Endometrium (tissue), 2 donors: ENCODE measurements at regions not wholly inside any gene's neighbourhood (a gene's known extent, or its start where the extent isn't known, plus 50 kb on each side); places are given as distances from the start of the nearest gene placed in this dataset.
"Not testable (repeated sequence)": the region's sequence is repeated elsewhere in the genome, so short reads cannot be mapped to it uniquely, and the experiment has no call there.

Experiments used
- FAIRE-seq: peaks from 2 replicates; lab custom pipeline; 2012; peaks lifted over from hg19 to GRCh38; lab: Jason Lieb, UNC
- donor health status: control.
- donor health status: control.

- no peak for FAIRE-seq
These were observed 315.4 kb upstream of the CDYL start for GRCh38 chr6:4460586-4461475.

GRCh38 chr6:4459996-4460395, 316.2 kb upstream of the CDYL start:
- FAIRE-seq, result no peak

GRCh38 chr6:4459032-4459431, 317.2 kb upstream of the CDYL start:
- FAIRE-seq, result no peak

DNA sequence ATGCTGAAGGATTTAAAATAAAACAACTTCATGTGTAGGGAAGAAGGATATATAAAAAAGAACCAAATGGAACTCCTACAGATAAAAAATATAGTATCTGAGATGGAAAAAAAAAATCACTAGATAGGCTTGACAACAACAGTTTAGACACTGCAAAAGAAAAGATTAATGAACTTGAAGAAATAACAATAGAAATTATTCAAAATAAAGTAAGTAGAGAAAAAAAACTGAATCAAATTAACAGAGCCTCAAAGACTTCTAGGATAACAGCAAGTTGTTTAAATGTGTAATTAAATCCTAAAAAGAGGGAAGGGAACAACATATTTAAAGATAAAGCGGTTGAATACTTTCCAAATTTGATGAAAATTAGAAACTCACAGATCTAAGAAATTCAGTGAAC, 316.3 kb upstream of the ECI2 start:
- FAIRE-seq, result no peak

GRCh38 chr6:4451081-4451480, 315.7 kb upstream of the ECI2 start:
- FAIRE-seq, result no peak

- no peak for FAIRE-seq
These were observed 314.9 kb upstream of the ECI2 start for GRCh38 chr6:4450237-4450636.

DNA sequence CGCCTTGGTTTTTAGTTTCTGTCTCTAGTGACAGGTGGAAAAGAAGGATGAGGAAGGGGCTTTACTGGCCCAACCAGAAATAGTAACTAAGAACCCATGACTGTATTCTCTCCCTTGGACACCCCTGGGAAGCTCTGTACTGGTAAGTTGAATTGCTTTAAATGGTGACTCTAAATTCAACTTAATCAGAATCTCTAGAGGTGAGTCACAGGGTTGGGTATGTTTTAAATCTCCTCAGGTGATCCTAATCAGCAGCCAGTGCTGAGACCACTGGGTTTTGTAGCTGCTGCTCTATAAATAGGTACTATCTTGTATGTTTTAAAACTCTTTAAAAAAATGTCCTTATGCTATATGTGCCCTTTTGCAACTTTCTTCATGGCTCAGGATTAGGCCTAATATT, 314.0 kb upstream of the ECI2 start:
- FAIRE-seq, result no peak

GRCh38 chr6:4448841-4449240, 313.5 kb upstream of the ECI2 start:
- no peak for FAIRE-seq

GRCh38 chr6:4447639-4448330, 312.4 kb upstream of the ECI2 start:
- no peak for FAIRE-seq

DNA sequence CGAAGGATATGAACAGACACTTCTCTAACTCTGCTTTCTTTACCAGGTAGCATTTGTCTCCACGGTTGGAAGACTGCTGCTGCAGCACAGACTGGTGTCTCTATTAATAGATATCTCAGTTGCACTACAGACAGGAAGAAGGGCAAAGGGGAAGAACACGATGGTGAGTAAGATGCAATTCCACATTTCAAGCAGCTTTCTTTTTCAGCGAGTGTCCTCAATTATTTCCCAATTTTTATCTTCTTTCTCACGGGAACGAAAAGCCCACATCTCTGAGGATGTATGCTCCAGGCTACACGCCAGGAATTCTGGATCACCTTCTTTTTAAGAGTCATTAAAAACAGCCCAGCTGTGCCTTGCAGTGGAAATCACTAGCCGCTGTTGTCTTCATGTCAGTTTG, 311.6 kb upstream of the ECI2 start:
- no peak for FAIRE-seq

DNA sequence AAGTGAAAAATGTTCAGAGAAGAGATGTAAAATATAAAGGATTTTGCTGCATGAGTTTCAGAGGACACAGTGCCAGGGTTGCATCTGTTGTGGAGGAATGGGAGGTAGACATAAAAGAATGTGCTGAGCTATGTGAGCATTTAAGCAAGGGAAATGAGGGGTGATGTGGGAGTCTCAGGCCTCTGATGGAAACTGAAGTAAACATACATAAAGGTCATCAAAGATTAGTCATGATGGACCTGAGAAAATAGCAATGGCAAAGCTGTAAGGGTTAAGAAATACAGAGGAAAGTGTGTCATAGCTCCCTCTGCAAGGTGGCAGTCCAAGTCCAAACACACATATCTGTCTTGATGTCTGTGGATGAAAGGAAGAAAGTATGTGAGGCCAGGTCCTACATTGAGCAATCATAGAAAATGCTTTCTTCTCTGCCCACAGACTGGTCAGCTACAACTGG, 306.6 kb upstream of the ECI2 start:
- FAIRE-seq, result no peak

- no peak for FAIRE-seq
These were observed 303.8 kb upstream of the ECI2 start for GRCh38 chr6:4439159-4439558.

- FAIRE-seq, result no peak
These were observed 302.0 kb upstream of the ECI2 start for GRCh38 chr6:4437342-4437741.

DNA sequence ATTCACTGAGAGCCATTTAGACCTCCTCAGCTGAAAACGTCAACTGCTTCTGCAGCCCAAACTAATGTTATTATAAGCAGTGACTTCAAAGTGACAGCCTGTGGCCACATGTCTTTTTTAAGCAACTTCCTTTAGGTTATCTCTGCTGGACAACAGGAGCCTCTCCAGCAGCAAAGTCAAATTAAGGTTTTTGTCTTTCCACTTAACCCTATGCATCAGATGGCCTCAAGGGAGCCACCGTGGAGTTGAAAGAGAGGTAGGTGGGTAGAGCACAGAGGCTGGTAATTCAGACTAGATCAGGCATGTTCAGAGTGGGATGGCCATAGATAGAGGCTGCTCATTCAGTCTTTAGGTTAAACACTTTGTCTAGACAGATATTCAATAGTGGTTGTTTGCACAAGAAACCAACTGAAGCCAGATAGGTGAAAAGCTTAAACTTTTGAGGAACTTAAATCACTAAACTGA, 300.6 kb upstream of the ECI2 start:
- FAIRE-seq, result no peak

DNA sequence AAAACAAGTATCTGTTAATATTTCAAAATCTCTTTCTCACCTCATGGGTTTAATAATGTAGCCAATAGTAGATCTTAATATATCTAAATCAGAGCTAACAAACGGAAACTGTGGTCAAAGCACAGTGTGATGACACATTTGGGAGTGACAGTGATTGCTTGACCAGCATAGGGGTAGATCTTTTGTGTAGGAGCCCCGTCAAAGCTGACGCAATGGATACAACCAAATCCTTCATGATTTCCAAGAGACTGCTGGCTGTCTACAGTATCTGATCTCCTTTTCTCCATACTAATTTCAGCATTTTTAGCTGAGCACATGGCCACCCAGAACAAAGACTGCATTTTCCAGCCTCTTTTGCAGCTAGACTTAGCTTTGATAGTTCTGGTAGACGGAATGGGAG, 299.3 kb upstream of the ECI2 start:
- no peak for FAIRE-seq

DNA sequence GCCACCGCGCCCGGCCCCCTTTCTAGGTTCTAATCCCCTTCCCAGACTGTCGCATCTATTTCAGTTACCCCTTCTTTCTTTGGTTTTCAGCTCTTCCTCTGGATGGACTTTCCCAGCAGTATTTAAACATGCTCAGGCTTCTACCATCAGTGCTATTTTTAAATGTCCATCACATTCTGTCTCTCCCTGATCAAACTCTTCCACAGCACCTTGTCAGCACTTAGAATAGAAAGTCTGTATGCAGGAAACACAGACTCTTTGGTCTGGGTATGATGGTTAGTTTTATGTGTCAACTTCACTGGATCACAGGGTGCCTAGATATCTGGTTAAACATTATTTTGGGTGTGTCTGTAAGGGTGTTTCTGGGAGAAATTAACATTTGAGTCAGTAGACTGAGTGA, 297.8 kb upstream of the ECI2 start:
- FAIRE-seq, result no peak

DNA sequence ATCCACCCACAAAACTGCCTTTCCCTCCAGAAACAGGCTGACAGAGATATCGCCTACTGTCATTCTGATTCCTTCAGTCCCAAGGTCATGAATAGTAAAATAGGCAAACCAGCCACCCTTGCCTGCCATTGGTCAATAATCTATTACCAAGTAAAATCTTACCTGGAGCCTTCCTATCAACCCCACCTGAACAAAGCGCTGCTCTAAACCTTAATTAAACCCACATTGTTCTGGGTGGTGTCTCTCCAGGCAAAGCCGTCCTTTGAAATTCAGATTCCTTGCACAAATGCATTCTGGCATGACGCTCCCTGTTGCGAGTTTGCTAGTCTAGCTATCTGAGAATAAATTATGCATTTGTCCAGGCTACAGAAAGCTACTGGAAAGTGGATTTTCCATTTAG, 291.6 kb upstream of the ECI2 start:
- FAIRE-seq, result no peak

DNA sequence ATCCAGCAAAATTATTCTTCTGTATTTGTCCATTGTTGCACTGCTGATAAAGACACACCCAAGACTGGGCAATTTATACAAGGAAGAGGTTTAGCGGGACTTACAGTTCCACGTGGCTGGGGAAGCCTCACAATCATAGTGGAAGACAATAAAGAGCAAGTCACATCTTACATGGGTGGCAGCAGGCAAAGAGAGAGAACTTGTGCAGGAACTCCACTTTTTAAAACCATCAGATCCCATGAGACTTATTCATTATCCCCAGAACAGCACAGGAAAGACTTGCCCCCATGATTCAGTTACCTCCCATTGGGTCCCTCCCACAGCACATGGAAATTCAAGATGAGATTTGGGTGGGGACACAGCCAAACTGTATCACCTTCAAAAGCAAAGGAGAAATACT, 286.5 kb upstream of the ECI2 start:
- no peak for FAIRE-seq

DNA sequence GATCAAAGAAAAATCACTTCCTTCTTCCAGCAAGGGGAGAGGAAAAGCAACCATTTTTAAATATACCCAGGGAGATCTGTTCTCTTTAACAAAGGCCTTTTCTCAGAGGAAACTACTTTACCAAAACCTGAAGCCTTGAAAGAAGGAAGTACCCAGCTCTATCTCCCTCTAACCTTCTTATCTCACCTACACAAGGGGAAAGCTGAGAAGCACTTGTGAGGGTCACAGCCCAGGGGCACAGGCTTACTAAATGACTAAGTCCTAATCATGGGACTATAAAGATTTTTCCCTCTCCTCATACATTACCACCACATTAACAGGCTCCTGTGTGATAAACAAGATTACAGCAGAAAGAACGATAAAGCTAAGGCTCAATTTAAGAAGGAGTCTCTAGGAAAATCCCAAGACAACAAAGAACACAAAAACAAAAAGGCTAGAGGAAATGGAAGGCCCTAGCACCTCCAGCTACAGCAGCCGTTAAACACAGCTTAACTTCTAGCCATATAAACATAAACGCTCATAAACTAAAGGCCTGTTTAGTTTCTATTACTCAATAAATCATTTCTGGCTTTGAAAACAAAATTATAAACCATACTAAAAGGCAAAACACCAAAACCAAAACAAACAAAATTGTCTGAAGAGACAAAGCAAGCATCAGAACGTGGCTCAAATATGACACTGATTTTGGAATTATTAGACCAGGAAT, 284.9 kb upstream of the ECI2 start:
- no peak for FAIRE-seq

- FAIRE-seq, result no peak
These were observed 280.2 kb upstream of the ECI2 start for GRCh38 chr6:4415549-4415948.

DNA sequence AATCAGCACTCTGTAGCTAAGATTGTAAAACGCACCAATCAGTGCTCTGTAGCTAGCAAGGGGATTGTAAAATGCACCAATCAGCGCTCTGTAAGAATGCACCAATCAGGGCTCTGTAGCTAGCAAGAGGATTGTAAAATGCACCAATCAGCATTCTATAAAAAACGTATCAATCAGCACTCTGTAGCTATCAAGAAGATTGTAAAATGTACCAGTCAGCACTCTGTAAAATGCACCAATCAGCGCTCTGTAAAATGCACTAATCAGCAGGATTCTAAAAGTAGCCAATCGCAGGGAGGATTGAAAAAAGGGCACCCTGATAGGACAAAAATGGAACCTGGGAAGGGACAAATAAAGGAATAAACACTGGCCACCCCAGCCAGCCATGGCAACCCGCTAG, 278.7 kb upstream of the ECI2 start:
- FAIRE-seq, result not testable (repeated sequence)

DNA sequence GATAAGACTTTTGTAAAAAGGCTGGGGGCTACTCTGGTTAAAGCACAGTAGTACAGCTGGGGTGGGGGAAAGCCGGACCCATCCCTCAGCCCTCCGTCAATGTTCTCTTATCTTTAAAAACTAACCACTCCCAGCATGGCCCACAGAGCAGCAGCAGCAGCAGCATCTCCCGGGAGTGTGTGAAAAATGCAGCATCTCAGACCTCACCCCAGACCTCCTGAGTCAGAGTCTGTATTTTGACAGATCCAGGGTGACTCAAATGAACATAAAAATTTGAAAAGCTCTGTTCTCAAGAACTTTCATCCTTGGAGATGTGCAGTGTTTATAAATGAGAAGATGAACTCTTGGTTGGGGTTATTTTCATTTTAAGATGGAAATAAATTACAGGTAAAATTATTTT, 277.7 kb upstream of the ECI2 start:
- FAIRE-seq, result no peak

GRCh38 chr6:4412488-4412887, 277.1 kb upstream of the ECI2 start:
- no peak for FAIRE-seq
